ENCODE measurements at regions not wholly inside any gene's neighbourhood (a gene's known extent, or its start where the extent isn't known, plus 50 kb on each side); places are given as distances from the start of the nearest gene placed in this dataset.
"Not testable (repeated sequence)": the region's sequence is repeated elsewhere in the genome, so short reads cannot be mapped to it uniquely, and the experiment has no call there.

DNA sequence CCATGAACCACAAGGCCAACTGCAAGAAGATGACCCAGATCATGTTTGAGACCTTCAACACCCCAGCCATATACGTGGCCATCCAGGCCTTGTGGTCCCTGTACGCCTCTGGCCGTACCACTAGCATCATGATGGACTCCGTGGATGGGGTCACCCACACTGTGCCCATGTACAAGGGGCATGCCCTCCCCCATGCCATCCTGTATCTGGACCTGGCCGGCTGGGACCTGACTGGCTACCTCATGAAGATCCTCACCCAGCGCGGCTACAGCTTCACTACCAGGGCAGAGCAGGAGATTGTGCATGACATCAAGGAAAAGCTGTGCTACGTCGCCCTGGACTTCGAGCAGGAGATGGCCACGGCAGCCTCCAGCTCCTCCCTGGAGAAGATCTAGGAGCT is 153.7 kb downstream of the CAVIN4 start:
- no peak for DNase-seq
- H3K27me3 ChIP-seq, result no peaks in the 10 kb centered on the region
- no peaks in the 10 kb centered on the region for H3K4me1 ChIP-seq
- no peaks in the 10 kb centered on the region for H3K36me3 ChIP-seq
- no peak overlapping the region for H3K27ac ChIP-seq
- no peak for TF ChIP-seq POLR2A (IDR thresholded peaks at IDR 0.05)
- no peak for TF ChIP-seq EP300 (IDR thresholded peaks at IDR 0.05)
- no peak for TF ChIP-seq POLR2AphosphoS5 (IDR thresholded peaks at IDR 0.05)
- no peak for TF ChIP-seq CTCF (IDR thresholded peaks at IDR 0.05)
- no peak overlapping the region for H3K4me3 ChIP-seq
- no peaks in the 10 kb centered on the region for H3K9me3 ChIP-seq
- 93 to 98% (median 95%) methylated on average over 7 to 11 of the region's 11 CpGs for WGBS, 5 donors
- intact Hi-C loops (cut with DNase I; ENCODE audit: low total_unique reads), result no loop called here

GRCh38 chr9:100739208-100739607 is 161.3 kb downstream of the CAVIN4 start:
- Histone ChIP-seq H3K4me1 (no peaks in the 10 kb centered on the region), H3K27me3 (no peaks in the 10 kb centered on the region), H3K27ac (no peak overlapping the region), H3K36me3 (no peaks in the 10 kb centered on the region), H3K4me3 (no peak overlapping the region), H3K9me3 (peaks cover 0 to 30% (median 12%) of the 10 kb centered on the region in 4 donors)
- TF ChIP-seq POLR2A (IDR thresholded peaks at IDR 0.05), result no peak
- TF ChIP-seq EP300 (IDR thresholded peaks at IDR 0.05), result no peak
- no peak for TF ChIP-seq CTCF (IDR thresholded peaks at IDR 0.05)
- no peak for TF ChIP-seq POLR2AphosphoS5 (IDR thresholded peaks at IDR 0.05)
- 60 to 68% (median 67%) methylated on average over 2 of the region's 2 CpGs for WGBS, 5 donors
- DNase-seq, result no peak
- intact Hi-C loops (cut with DNase I; ENCODE audit: low total_unique reads), result no loop called here

- WGBS, 5 donors, result 60 to 88% (median 65%) methylated on average over 4 to 5 of the region's 5 CpGs
- H3K4me3 ChIP-seq, result no peak overlapping the region
- intact Hi-C loops (cut with DNase I; ENCODE audit: low total_unique reads), result no loop called here
- H3K9me3 ChIP-seq, result peaks cover 0 to 30% (median 12%) of the 10 kb centered on the region in 4 donors
- H3K4me1 ChIP-seq, result no peaks in the 10 kb centered on the region
- no peaks in the 10 kb centered on the region for H3K27me3 ChIP-seq
- TF ChIP-seq POLR2AphosphoS5 (IDR thresholded peaks at IDR 0.05) (no peak), POLR2A (IDR thresholded peaks at IDR 0.05) (no peak), EP300 (IDR thresholded peaks at IDR 0.05) (no peak), CTCF (IDR thresholded peaks at IDR 0.05) (no peak)
- DNase-seq, result no peak
- H3K36me3 ChIP-seq, result no peaks in the 10 kb centered on the region
- H3K27ac ChIP-seq, result no peak overlapping the region
Observed at GRCh38 chr9:100739666-100740065, 161.8 kb downstream of the CAVIN4 start.

- H3K27ac ChIP-seq; H3K4me1 ChIP-seq; H3K27me3 ChIP-seq; intact Hi-C loops (cut with DNase I; ENCODE audit: low total_unique reads); DNase-seq; H3K4me3 ChIP-seq; H3K36me3 ChIP-seq: not testable (repeated sequence)
- 68 to 80% (median 72%) methylated on average over 4 of the region's 4 CpGs for WGBS, 5 donors
- peaks cover 0 to 23% (median 11%) of the 10 kb centered on the region in 4 donors for H3K9me3 ChIP-seq
Observed at GRCh38 chr9:100748930-100749329, 171.1 kb downstream of the CAVIN4 start.

- Histone ChIP-seq H3K27me3 (no peaks in the 10 kb centered on the region), H3K4me3 (no peak overlapping the region), H3K36me3 (no peaks in the 10 kb centered on the region), H3K27ac (no peak overlapping the region), H3K9me3 (peaks cover 0 to 13% (median 11%) of the 10 kb centered on the region in 4 donors), H3K4me1 (no peaks in the 10 kb centered on the region)
- DNase-seq, result peak in 1 of 2 donors; percentile 7
- TF ChIP-seq CTCF (IDR thresholded peaks at IDR 0.05), result no peak
- no peak for TF ChIP-seq POLR2A (IDR thresholded peaks at IDR 0.05)
- no peak for TF ChIP-seq EP300 (IDR thresholded peaks at IDR 0.05)
- TF ChIP-seq POLR2AphosphoS5 (IDR thresholded peaks at IDR 0.05), result no peak
- WGBS, 5 donors, result 38 to 50% (median 45%) methylated on average over 2 of the region's 2 CpGs
- intact Hi-C loops (cut with DNase I; ENCODE audit: low total_unique reads), result no loop called here
Observed at GRCh38 chr9:100756217-100756616, 178.3 kb downstream of the CAVIN4 start.

All from stomach (tissue), 8 donors.